ENCODE measurements at regions not wholly inside any gene's neighbourhood (a gene's known extent, or its start where the extent isn't known, plus 50 kb on each side); places are given as distances from the start of the nearest gene placed in this dataset.

DNA sequence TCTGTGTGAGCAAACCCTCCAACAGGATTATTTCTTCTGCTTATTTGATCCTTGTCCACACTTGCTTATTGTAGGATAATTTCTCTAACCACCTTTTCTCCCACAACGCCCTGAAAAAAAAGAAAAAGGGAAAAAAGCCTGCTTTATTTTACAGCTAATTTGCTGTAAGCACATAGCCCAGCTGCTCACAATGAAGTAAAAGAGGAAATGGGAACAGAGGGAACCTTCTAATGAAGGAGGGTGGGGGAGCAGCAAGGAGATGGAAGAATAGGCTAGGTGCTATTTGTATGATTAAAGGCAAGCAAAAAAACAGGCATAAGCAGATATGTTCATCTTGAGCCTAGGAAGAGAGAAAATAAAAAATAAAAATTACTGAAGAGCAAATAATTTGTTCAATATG is 331.6 kb downstream of the TXNL1 start:
- Histone ChIP-seq H3K79me2 (ENCODE audit: insufficient read depth, low read length) (no peaks in the 10 kb centered on the region), H3K27me3 (ENCODE audit: low read length) (no peaks in the 10 kb centered on the region), H4K20me1 (ENCODE audit: low read depth, low read length) (no peaks in the 10 kb centered on the region), H3K36me3 (ENCODE audit: low read length) (no peaks in the 10 kb centered on the region), H3F3A (ENCODE audit: insufficient read depth) (no peaks in the 10 kb centered on the region), H3K4me2 (ENCODE audit: low read depth, low read length, poor library complexity, severe bottlenecking) (no peak overlapping the region), H3K9me3 (ENCODE audit: insufficient read depth, low read length) (no peaks in the 10 kb centered on the region), H2AFZ (ENCODE audit: low read depth, low read length, severe bottlenecking) (no peak overlapping the region), H3K9me2 (replicated peaks; ENCODE audit: insufficient read depth, low read length) (no peaks in the 10 kb centered on the region), H3K9ac (ENCODE audit: low read length) (no peak overlapping the region), H3K27ac (ENCODE audit: low read depth, low read length) (no peak overlapping the region), H3K4me3 (ENCODE audit: insufficient read depth, low read length, poor library complexity, severe bottlenecking) (no peak overlapping the region)
- no peak for TF ChIP-seq EZH2phosphoT487 (conservative IDR thresholded peaks at IDR 0.05; ENCODE audit: low read length)
- TF ChIP-seq, protein P1, sequence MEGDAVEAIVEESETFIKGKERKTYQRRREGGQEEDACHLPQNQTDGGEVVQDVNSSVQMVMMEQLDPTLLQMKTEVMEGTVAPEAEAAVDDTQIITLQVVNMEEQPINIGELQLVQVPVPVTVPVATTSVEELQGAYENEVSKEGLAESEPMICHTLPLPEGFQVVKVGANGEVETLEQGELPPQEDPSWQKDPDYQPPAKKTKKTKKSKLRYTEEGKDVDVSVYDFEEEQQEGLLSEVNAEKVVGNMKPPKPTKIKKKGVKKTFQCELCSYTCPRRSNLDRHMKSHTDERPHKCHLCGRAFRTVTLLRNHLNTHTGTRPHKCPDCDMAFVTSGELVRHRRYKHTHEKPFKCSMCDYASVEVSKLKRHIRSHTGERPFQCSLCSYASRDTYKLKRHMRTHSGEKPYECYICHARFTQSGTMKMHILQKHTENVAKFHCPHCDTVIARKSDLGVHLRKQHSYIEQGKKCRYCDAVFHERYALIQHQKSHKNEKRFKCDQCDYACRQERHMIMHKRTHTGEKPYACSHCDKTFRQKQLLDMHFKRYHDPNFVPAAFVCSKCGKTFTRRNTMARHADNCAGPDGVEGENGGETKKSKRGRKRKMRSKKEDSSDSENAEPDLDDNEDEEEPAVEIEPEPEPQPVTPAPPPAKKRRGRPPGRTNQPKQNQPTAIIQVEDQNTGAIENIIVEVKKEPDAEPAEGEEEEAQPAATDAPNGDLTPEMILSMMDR (IDR thresholded peaks at IDR 0.05; ENCODE audit: insufficient read depth, low read length, poor library complexity, severe bottlenecking) = no peak

- no peak overlapping the region for H3K4me2 ChIP-seq (ENCODE audit: low read depth, low read length, poor library complexity, severe bottlenecking)
- no peaks in the 10 kb centered on the region for H3K9me2 ChIP-seq (replicated peaks; ENCODE audit: insufficient read depth, low read length)
- no peaks in the 10 kb centered on the region for H3F3A ChIP-seq (ENCODE audit: insufficient read depth)
- no peaks in the 10 kb centered on the region for H4K20me1 ChIP-seq (ENCODE audit: low read depth, low read length)
- no peaks in the 10 kb centered on the region for H3K79me2 ChIP-seq (ENCODE audit: insufficient read depth, low read length)
- no peak overlapping the region for H3K9ac ChIP-seq (ENCODE audit: low read length)
- no peak overlapping the region for H3K4me3 ChIP-seq (ENCODE audit: insufficient read depth, low read length, poor library complexity, severe bottlenecking)
- H3K9me3 ChIP-seq (ENCODE audit: insufficient read depth, low read length) = no peaks in the 10 kb centered on the region
- H3K27ac ChIP-seq (ENCODE audit: low read depth, low read length) = no peak overlapping the region
- no peaks in the 10 kb centered on the region for H3K36me3 ChIP-seq (ENCODE audit: low read length)
- H2AFZ ChIP-seq (ENCODE audit: low read depth, low read length, severe bottlenecking) = no peak overlapping the region
- TF ChIP-seq EZH2phosphoT487 (conservative IDR thresholded peaks at IDR 0.05; ENCODE audit: low read length) = no peak
- TF ChIP-seq, protein P1 (IDR thresholded peaks at IDR 0.05; ENCODE audit: insufficient read depth, low read length, poor library complexity, severe bottlenecking) = no peak
- H3K27me3 ChIP-seq (ENCODE audit: low read length) = no peaks in the 10 kb centered on the region
Observed at GRCh38 chr18:56305583-56305982, 332.8 kb downstream of the TXNL1 start.

DNA sequence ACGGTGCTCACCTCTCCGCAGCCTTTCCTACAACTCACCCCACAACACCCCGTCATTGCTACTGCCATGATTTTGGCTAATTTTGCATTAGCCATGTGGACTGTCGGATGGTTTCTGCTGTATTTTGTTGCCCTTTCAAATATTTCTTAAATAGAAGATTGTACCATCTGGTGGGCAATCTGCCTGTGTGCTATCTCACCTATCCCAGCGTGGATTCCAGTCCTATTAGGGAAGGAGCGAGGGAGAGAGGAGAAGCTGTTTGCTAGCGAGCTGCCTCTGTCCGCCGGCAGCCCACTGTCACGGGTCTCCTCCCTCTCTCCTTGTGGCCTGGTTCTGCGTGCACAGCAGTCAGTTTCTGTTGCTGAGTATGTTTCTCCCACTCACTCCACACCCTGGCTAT is 336.2 kb downstream of the TXNL1 start:
- Histone ChIP-seq H3K4me3 (ENCODE audit: insufficient read depth, low read length, poor library complexity, severe bottlenecking) (no peak overlapping the region), H3K9me2 (replicated peaks; ENCODE audit: insufficient read depth, low read length) (no peaks in the 10 kb centered on the region), H3K9ac (ENCODE audit: low read length) (no peak overlapping the region), H4K20me1 (ENCODE audit: low read depth, low read length) (no peaks in the 10 kb centered on the region), H2AFZ (ENCODE audit: low read depth, low read length, severe bottlenecking) (no peak overlapping the region), H3K36me3 (ENCODE audit: low read length) (no peaks in the 10 kb centered on the region), H3K79me2 (ENCODE audit: insufficient read depth, low read length) (no peaks in the 10 kb centered on the region), H3K27me3 (ENCODE audit: low read length) (no peaks in the 10 kb centered on the region), H3K27ac (ENCODE audit: low read depth, low read length) (no peak overlapping the region), H3K4me2 (ENCODE audit: low read depth, low read length, poor library complexity, severe bottlenecking) (no peak overlapping the region), H3K9me3 (ENCODE audit: insufficient read depth, low read length) (no peaks in the 10 kb centered on the region), H3F3A (ENCODE audit: insufficient read depth) (no peaks in the 10 kb centered on the region)
- TF ChIP-seq, protein P1 (IDR thresholded peaks at IDR 0.05; ENCODE audit: insufficient read depth, low read length, poor library complexity, severe bottlenecking) = no peak
- TF ChIP-seq EZH2phosphoT487 (conservative IDR thresholded peaks at IDR 0.05; ENCODE audit: low read length) = no peak

All from SU-DHL-6 (cell line).